Activated CD4-positive, alpha-beta T cell treated with anti-CD3 and anti-CD28 coated beads, Interleukin-2, amount 10 ng/mL, durations not matched to agents 24 days and 14 days (primary cell): ENCODE measurements at regions not wholly inside any gene's neighbourhood (a gene's known extent, or its start where the extent isn't known, plus 50 kb on each side); places are given as distances from the start of the nearest gene placed in this dataset.

Source experiments
- DNase-seq: peaks from one replicate; pipeline ENCODE4 v3.0.0; 2022
- H3K27ac Mint-ChIP-seq: one replicate; pipeline ENCODE4 v1.8.0; 2022; ENCODE audit warnings: mild to moderate bottlenecking, mixed read lengths
- H3K27me3 Mint-ChIP-seq: one replicate; pipeline ENCODE4 v1.8.0; 2022; ENCODE audit warnings: mixed read lengths
- H3K36me3 Mint-ChIP-seq: one replicate; pipeline ENCODE4 v1.8.0; 2022; ENCODE audit warnings: low read depth, mild to moderate bottlenecking, mixed read lengths
- H3K4me1 Mint-ChIP-seq: one replicate; pipeline ENCODE4 v1.8.0; 2021; ENCODE audit warnings: mixed read lengths
- H3K4me3 Mint-ChIP-seq: one replicate; pipeline ENCODE4 v1.8.0; 2022; ENCODE audit warnings: mild to moderate bottlenecking, moderate library complexity, mixed read lengths
- H3K9me3 Mint-ChIP-seq: one replicate; pipeline ENCODE4 v1.8.0; 2021; ENCODE audit warnings: mixed read lengths
- intact Hi-C: fragments of 100-400 bp; cut with micrococcal nuclease; formaldehyde crosslinking; loops from one replicate; pipeline ENCODE4 v1.15.1; 2023

DNA sequence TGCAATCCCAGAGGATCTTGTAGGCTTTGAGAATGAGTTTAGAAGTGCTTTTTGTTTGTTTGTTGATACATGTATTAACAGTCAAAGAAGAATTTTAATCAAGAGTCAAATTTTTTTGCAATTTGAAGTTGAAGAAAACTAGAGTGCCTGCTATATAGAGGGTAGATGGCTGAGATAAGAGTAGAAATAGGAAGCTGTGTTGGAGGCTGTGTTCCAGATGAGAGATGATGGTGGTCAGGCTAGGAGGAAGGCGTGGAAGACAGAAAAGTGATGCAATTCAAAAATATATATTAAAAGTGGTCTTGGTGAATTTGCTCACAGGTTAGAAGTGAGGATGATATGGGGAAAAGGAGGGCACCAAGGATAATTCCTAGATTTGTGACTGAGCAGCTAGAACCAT is 978.3 kb downstream of the BCL11A start:
- Mint-ChIP-seq H3K4me1 (no peaks in the 10 kb centered on the region), H3K9me3 (no peaks in the 10 kb centered on the region), H3K4me3 (no peak overlapping the region), H3K27me3 (no peaks in the 10 kb centered on the region), H3K27ac (no peak overlapping the region), H3K36me3 (no peaks in the 10 kb centered on the region)
- no peak for DNase-seq
- intact Hi-C loops, result no loop called here

DNA sequence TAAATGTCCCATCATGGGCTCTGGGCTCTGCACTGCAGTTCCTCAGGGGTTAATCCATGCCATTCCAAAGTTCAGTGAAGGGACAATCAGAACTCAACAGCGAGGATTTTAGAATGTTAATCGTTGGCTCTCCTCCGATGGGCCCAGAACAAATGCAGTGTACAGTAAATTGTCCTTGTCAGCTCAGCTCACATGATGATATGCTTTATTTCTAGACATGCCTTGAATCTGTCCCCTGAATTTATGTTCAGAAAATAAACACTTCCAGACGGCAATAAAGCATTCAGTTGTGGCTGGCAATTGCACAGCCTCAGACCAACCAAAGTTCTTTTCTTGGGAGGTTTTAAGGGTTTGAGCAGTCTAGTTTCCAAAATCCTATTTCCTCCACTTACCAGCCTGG is 981.2 kb downstream of the BCL11A start:
- no peak for DNase-seq
- H3K9me3 Mint-ChIP-seq, result no peaks in the 10 kb centered on the region
- intact Hi-C loops, result no loop called here
- no peak overlapping the region for H3K27ac Mint-ChIP-seq
- no peaks in the 10 kb centered on the region for H3K27me3 Mint-ChIP-seq
- H3K4me3 Mint-ChIP-seq, result no peak overlapping the region
- H3K4me1 Mint-ChIP-seq, result no peaks in the 10 kb centered on the region
- H3K36me3 Mint-ChIP-seq, result no peaks in the 10 kb centered on the region

DNA sequence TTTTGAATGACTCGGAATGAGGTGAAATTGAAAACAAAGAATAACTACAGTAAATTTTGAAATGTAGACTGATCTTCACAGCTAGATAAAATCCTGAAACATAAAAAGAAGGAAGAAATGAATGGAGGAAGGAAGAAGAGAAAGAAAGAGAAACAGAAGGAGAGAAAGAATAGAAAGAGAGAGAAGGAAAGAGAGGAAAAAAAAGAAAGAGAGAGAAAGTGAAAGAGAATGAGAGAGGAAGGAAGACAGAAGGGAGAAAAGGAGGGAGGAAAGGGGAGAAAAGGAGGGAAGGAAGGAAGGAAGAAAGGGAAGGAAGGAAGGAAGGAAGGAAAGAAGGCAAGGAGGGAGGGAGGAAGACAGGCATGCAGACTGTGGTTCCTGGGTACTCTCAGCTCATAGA is 982.6 kb downstream of the BCL11A start:
- no peak overlapping the region for H3K27ac Mint-ChIP-seq
- H3K27me3 Mint-ChIP-seq, result no peaks in the 10 kb centered on the region
- no peaks in the 10 kb centered on the region for H3K4me1 Mint-ChIP-seq
- no peak overlapping the region for H3K4me3 Mint-ChIP-seq
- no peak for DNase-seq
- no peaks in the 10 kb centered on the region for H3K36me3 Mint-ChIP-seq
- intact Hi-C loops, result no loop called here
- no peaks in the 10 kb centered on the region for H3K9me3 Mint-ChIP-seq

DNA sequence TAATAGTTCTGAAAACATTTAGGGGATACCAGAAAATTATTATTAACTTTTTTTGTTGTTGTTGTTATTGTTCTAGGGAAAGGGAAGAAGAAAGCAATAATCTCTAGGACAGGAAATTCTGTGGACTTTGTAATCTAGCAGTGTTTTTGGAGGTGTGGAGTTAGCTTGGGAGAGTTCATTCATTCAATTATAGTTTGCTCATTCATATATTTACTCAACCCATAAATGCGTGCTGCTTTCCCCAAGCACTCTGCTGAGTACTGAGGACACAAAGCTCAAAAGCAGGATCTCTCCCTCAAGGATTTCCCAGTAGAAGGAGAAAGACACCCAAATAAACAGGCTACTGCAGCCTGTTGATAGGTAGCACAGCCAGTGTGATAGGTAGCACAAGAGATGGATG is 984.3 kb downstream of the BCL11A start:
- H3K27me3 Mint-ChIP-seq, result no peaks in the 10 kb centered on the region
- no peak overlapping the region for H3K27ac Mint-ChIP-seq
- intact Hi-C loops, result no loop called here
- DNase-seq, result no peak
- H3K4me1 Mint-ChIP-seq, result no peaks in the 10 kb centered on the region
- no peaks in the 10 kb centered on the region for H3K9me3 Mint-ChIP-seq
- no peak overlapping the region for H3K4me3 Mint-ChIP-seq
- no peaks in the 10 kb centered on the region for H3K36me3 Mint-ChIP-seq

DNA sequence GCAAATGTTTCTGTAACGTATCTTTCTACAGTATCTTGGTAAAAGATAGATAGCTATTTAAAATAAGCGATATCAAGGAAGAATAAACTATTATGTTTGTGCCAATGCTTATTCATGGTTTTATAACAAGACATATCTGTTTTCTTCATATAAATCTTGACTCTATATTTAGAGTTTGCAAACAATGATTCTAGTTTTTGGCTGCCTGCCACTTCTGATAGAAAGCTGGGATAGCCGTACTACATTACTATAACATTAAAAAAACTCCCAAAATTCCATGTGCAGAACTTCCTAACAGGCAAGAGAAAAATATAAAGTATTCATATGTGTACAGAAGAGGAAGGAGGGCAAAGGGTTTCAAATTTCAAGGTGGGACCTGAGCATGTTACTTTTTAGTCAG is 985.0 kb downstream of the BCL11A start:
- H3K9me3 Mint-ChIP-seq, result no peaks in the 10 kb centered on the region
- DNase-seq, result no peak
- H3K27ac Mint-ChIP-seq, result no peak overlapping the region
- intact Hi-C loops, result no loop called here
- no peaks in the 10 kb centered on the region for H3K36me3 Mint-ChIP-seq
- no peaks in the 10 kb centered on the region for H3K27me3 Mint-ChIP-seq
- H3K4me3 Mint-ChIP-seq, result no peak overlapping the region
- H3K4me1 Mint-ChIP-seq, result no peaks in the 10 kb centered on the region

DNA sequence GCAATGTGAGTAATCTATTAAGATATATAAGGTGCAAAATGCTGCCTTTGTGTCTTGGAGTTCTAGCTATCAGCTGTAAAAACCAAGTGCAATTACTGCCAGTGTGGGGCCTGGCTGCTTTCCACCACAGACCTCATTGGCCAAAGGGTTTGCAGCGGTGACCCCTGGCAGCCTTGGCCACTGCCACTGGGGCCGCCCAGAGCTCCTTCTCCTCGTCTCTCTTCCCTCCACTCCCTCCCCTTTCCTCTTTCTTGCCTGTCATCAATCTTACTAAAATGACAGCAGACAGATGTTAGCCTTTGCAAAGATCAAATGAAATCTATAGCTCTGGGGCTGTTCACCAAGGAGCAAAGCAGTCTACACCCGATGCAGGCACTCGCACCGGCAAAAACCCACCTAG is 986.3 kb downstream of the BCL11A start:
- Mint-ChIP-seq H3K36me3 (no peaks in the 10 kb centered on the region), H3K9me3 (no peaks in the 10 kb centered on the region), H3K27ac (no peak overlapping the region), H3K27me3 (no peaks in the 10 kb centered on the region), H3K4me3 (no peak overlapping the region), H3K4me1 (no peaks in the 10 kb centered on the region)
- DNase-seq, result no peak
- intact Hi-C loops, result no loop called here

DNA sequence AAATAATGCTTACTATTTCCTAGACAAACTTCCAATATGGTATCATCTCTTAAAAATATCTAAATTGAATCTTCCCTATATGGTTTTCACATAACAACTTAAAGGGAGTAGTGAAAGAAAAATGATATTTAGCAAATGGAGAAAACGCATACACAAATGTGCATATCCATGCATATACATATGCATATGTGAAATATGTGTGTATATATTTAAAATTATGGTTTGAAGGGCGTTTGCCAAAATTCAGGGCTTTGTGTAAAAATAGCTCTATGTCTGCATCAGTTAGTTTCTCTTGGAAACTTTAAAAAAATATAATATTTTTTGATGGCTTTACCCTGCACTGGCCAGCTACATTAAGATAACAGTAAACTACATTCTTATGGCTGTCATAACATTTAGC is 986.7 kb downstream of the BCL11A start:
- H3K27me3 Mint-ChIP-seq, result no peaks in the 10 kb centered on the region
- no peak overlapping the region for H3K4me3 Mint-ChIP-seq
- no peak overlapping the region for H3K27ac Mint-ChIP-seq
- no peak for DNase-seq
- no peaks in the 10 kb centered on the region for H3K4me1 Mint-ChIP-seq
- intact Hi-C loops, result no loop called here
- H3K36me3 Mint-ChIP-seq, result no peaks in the 10 kb centered on the region
- H3K9me3 Mint-ChIP-seq, result no peaks in the 10 kb centered on the region

DNA sequence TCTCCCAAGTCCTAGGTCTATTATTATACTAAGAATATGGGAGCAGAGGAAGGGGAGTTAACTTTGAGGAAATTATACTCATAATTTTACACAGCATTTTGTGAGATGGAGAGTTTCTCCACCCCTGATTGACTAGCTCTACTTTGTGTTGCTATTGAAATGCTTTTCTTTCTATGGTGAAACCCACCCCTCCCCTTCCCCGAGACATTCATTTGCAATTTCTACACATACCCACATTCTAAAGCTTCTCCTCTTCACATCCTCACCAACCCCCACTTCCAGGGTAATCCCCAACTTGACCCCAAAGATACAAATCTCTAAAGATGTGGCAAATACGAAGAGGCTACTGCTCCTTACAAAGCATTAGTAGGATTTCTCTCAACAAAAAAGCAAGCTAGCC is 992.2 kb downstream of the BCL11A start:
- Mint-ChIP-seq H3K9me3 (no peaks in the 10 kb centered on the region), H3K27me3 (no peaks in the 10 kb centered on the region), H3K27ac (no peak overlapping the region), H3K36me3 (no peaks in the 10 kb centered on the region), H3K4me3 (no peak overlapping the region), H3K4me1 (no peaks in the 10 kb centered on the region)
- DNase-seq, result no peak
- intact Hi-C loops, result no loop called here

DNA sequence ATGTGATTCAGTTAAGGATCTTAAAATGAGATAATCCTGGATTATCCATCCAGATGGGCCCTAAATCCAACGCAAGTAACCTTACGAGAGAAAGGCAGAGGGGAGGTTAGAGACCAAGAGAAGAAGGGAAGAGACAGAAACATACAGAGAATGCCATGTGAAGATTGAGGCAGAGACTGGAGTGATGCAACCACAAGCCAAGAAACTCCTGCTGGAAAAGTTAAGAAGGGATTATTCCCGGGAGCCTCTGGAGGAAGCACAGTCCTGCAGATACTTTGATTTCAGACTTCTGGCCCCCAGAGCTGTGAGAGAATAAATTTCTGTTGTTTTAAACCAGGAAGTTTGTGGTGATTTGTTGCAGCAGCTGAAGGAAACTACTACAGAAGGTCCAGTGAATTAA is 992.7 kb downstream of the BCL11A start:
- no peaks in the 10 kb centered on the region for H3K27me3 Mint-ChIP-seq
- no peak overlapping the region for H3K4me3 Mint-ChIP-seq
- intact Hi-C loops, result no loop called here
- no peaks in the 10 kb centered on the region for H3K9me3 Mint-ChIP-seq
- no peak for DNase-seq
- no peak overlapping the region for H3K27ac Mint-ChIP-seq
- no peaks in the 10 kb centered on the region for H3K4me1 Mint-ChIP-seq
- H3K36me3 Mint-ChIP-seq, result no peaks in the 10 kb centered on the region

DNA sequence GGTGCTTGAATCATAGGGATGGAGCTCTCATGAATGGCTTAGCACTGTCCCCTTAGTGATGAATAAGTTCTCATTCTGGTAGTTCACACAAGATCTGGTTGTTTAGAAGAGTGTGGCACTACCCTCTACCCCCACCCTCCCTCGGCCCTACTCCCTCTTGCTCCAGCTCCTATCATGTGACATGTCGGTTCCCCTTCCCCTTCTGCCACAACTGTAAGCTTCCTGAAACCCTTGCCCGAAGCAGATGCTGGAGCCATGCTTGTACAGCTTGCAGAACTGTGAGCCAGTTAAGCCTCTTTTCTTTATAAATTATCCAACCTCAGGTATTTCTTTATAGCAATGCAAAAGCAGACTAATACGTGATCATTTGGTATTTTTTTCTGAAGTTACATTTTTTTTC is 1012.6 kb downstream of the BCL11A start:
- no peaks in the 10 kb centered on the region for H3K27me3 Mint-ChIP-seq
- no peak overlapping the region for H3K27ac Mint-ChIP-seq
- H3K4me1 Mint-ChIP-seq, result no peaks in the 10 kb centered on the region
- intact Hi-C loops, result no loop called here
- no peaks in the 10 kb centered on the region for H3K36me3 Mint-ChIP-seq
- no peak overlapping the region for H3K4me3 Mint-ChIP-seq
- no peak for DNase-seq
- no peaks in the 10 kb centered on the region for H3K9me3 Mint-ChIP-seq

DNA sequence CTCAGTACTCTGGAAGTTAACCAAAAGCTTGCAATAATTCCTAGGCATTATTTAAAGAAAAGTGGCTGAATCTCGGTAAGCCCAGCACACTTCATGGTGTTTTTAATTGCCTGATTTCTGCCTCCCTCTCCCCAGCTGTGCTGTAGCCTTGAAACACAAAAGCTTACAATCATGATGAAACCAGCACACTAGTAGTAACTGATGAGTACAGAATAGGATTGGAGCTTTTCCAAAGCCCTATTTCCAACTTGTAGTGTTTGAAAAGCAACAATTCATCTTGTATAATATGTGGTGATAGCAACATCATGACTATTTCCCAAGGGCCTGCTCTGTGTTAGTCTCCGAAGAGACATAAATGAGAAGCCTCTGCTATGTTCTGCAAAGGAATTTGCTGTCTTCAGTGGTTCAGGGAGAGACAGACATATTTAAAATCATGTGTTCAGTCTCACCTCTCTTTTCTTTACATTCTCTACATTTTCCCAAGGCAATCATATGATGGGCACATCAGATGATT is 1015.0 kb downstream of the BCL11A start:
- intact Hi-C loops, result no loop called here
- no peaks in the 10 kb centered on the region for H3K9me3 Mint-ChIP-seq
- no peak overlapping the region for H3K4me3 Mint-ChIP-seq
- no peak overlapping the region for H3K27ac Mint-ChIP-seq
- no peak for DNase-seq
- H3K36me3 Mint-ChIP-seq, result no peaks in the 10 kb centered on the region
- no peaks in the 10 kb centered on the region for H3K27me3 Mint-ChIP-seq
- H3K4me1 Mint-ChIP-seq, result no peaks in the 10 kb centered on the region

DNA sequence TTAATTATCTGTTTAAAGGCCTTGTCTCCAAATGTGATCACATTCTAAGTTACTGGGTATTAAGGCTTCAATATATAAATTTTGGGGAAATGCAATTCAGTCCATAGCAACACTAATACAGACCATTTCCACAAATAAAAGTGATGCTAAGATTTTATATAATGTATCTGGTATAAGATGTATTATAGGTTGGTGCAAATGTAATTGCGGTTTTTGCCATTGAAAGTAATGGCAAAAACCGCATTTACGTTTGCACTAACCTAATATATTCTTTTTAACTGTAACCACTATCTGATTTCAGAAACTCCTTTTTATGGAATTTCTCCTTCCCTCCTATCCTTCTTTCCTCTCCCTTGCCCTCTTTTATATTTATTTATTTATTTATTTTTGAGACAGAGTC is 1020.6 kb downstream of the BCL11A start:
- Mint-ChIP-seq H3K27me3 (no peaks in the 10 kb centered on the region), H3K36me3 (no peaks in the 10 kb centered on the region), H3K9me3 (no peaks in the 10 kb centered on the region), H3K27ac (no peak overlapping the region), H3K4me3 (no peak overlapping the region), H3K4me1 (no peaks in the 10 kb centered on the region)
- intact Hi-C loops, result no loop called here
- no peak for DNase-seq

DNA sequence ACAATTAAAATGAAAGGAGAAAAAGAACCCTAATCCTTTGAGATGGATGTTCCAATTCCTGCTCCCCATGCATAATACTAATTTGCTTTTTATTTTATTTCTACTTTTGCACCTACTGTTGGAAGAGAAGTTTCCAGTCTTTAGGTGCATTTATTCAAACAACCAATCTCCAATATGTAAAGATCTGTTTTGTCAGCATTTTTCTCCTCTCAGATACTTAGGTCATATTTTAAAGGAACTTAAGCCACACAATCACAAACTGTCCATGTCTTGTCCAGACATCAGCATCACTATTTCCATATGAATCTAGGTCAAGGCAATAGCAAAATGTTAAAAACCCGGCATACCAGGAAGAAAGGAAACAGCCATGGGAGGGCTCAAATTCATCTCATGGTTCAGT is 1023.2 kb downstream of the BCL11A start:
- no peak overlapping the region for H3K4me3 Mint-ChIP-seq
- intact Hi-C loops, result no loop called here
- H3K36me3 Mint-ChIP-seq, result no peaks in the 10 kb centered on the region
- H3K27me3 Mint-ChIP-seq, result no peaks in the 10 kb centered on the region
- H3K4me1 Mint-ChIP-seq, result no peaks in the 10 kb centered on the region
- H3K9me3 Mint-ChIP-seq, result no peaks in the 10 kb centered on the region
- H3K27ac Mint-ChIP-seq, result no peak overlapping the region
- no peak for DNase-seq

DNA sequence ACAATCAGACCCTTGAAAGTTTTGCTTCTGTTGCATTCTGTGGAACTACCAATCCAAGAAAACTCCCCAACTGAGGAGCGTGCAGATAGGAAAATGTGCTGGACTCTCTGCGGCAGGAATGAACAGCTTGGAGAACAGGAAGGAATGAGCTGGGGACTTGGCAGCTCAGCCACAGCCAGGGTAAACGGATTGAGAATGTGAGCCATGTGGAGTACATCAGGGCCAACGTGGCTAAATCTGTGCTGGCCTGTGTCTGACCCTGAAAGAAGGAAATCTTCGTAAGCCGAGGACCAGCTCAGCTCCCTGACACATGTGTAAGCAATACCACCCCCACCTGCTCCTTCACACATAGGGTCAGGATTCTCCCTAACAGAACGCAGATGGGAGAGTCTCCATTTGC is 1023.7 kb downstream of the BCL11A start:
- intact Hi-C loops, result no loop called here
- Mint-ChIP-seq H3K4me1 (no peaks in the 10 kb centered on the region), H3K27ac (no peak overlapping the region), H3K27me3 (no peaks in the 10 kb centered on the region), H3K36me3 (no peaks in the 10 kb centered on the region), H3K4me3 (no peak overlapping the region), H3K9me3 (no peaks in the 10 kb centered on the region)
- no peak for DNase-seq

DNA sequence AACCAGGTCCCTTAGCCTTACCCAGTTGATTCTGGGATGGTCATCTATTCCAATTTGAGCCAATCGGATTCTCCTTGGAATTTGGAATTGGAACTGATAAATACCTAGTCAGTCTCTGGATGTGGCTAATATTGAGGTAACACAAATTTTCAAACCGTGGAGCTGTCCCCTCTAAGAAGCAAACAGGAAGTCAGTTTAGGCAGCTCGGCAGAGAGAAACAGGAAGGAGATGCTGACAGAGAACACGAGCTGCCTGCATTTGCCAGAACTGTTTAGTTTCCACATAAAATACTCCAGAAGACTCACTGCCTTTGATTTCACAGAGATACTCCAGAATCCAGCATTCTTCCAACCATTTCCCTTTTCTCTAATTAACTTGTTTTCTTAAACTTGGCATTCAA is 1024.9 kb downstream of the BCL11A start:
- H3K27ac Mint-ChIP-seq, result no peak overlapping the region

More for the DNA sequence above, 1024.9 kb downstream of the BCL11A start:
- Mint-ChIP-seq H3K9me3 (no peaks in the 10 kb centered on the region), H3K36me3 (no peaks in the 10 kb centered on the region), H3K4me1 (no peaks in the 10 kb centered on the region), H3K4me3 (no peak overlapping the region), H3K27me3 (no peaks in the 10 kb centered on the region)
- intact Hi-C loops, result no loop called here
- no peak for DNase-seq
